ENCODE measurements at regions not wholly inside any gene's neighbourhood (a gene's known extent, or its start where the extent isn't known, plus 50 kb on each side); places are given as distances from the start of the nearest gene placed in this dataset.

DNA sequence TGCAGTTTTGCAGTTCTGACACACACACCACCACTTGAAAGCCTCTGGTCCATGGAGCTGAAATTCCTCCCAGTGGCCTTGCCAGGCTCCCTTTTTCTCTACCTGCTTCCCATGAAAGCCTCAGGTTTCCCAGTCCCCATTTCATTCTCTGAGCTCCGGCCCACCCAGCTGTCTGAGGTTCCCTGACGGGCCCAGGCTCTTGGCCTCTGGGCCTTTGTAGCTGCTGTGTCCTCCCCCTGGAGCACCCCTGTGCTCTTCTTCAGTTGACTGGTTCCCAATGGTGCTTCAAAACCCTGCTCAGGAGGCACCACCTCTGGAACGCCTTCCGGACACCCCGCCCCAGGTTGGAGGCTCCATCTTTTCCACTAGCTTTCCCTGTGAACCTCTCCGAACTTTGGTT lies 155.9 kb upstream of the SHB start:
- no peak for DNase-seq

GRCh38 chr9:38216572-38216971 lies 147.5 kb upstream of the SHB start:
- DNase-seq: no peak

GRCh38 chr9:38215465-38215864 lies 146.4 kb upstream of the SHB start:
- no peak for DNase-seq

DNA sequence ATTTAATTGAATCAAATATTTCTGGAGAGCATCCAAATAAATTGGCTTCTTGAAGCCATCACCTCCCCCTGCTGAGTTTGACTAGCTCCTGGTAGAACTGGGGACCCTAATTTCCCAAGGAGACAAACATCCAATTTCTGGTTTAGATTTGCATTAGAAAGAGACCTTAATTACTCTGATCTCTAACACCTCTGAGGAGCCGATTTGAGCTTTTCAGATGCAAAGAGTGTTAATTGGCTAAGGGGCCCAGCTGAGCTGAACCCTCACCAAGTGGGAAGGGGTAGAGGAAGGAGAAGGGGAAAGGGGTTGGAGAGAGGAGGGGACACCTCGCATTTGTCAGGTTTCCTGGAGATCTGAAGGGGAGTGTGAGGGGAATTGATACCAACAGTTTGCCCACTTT lies 145.4 kb upstream of the SHB start:
- no peak for DNase-seq

DNA sequence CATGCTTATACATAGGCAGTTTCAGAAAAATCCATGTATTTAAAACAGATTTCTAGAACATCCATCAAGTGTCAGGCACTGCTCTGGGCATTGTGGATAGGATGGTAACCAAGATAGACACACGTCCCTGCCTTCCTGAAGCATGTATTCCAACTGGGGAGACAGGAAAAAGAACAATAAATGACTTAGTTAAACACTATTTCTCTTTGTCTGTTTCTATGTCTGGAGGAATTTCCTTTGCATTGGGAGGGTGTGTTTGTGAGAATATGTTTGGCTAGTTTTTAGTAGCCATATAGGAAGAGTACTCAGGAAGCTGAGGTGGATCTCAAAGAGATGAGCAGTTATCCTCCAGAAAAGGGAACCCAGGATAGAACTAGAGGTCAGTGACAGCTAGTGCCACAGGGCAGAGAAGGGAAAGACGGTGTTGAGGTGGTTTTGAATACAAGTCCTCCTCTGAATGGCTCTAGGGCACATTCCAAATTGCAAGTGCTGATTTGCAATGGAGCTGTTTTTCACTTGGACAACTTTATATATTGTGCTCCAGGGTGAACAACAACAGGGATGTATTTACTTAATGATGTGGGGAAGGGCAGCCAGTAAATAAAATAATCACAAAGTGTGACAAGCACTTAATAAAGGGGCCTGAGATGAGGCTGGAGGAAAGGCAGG lies 144.7 kb upstream of the SHB start:
- DNase-seq: no peak

- DNase-seq: no peak
Measured at GRCh38 chr9:38212016-38212415, 143.0 kb upstream of the SHB start.

DNA sequence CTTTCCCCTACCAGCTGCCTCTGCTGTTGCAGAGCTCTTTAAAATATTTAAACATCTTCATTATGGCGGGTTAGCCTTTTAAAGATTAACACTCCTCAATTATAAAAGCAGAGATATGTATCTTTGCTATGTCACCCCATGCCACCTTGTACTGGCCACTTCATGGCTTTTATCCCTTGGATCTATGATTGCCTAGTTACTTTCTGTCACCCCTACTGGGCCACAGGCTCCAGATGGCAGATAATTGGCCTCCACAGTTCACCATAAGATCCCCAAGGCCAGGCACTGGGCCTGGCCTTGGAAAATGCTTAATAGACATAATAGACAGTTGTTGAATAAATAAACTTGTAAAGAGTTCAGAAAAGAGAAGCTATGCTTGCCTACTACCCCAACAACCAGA lies 142.0 kb upstream of the SHB start:
- DNase-seq: no peak

DNA sequence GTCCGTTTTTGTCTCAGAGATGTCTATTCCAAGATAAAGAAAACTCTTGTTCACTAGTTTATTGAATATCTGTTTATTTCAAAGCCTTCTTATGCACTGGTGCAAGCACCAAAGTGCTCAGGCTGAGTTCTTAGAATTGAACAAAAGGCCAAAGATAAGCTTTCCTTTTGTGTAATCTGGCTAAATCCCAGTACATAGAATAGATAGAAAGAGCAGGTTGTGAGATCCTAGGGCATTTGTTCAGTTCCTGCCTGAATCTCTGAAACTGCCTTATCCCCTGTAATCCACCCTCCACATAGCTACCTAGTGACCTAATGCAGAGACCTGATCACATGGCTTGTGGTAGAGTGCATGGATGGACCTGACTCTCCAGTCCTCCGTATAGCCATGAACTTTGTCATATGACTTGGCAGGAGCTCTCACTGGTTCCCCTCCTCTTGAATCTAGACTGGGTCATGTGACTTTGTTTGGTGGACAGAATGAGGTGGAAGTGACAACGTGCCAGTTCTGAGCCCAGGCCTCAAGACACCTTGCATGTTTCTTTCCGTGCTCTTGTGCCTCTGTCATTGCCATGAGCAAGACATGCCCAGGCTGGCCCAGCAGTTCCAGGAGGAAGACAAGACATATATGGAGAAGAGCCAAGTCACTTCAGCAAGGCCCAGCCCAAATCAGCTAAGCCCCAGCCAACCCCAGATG lies 139.3 kb upstream of the SHB start:
- no peak for DNase-seq

DNA sequence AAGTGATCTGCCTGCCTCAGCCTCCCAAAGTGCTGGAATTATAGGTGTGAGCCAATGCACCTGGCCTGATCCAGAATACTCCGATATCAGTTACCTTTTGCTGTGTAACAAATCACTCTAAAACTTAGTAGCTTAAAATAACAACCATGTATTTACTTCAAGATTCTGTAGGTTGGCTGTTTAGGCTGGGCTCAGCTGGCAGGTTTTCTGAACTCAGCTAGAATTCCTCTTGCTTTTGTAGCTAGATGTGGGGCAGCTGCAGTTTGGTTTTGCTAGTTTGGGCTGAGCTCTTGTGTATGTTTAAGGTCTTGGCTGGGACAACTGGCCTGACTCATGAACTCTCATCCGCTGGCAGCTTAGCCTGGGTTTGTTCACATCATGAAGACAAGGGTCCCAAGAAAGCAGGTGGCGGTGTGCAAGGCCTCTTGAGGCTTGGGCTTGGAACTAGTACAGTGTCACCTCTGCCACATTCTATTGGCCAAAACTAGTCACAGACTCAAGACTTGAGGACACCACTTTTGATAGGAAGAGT lies 138.3 kb upstream of the SHB start:
- DNase-seq: no peak

DNA sequence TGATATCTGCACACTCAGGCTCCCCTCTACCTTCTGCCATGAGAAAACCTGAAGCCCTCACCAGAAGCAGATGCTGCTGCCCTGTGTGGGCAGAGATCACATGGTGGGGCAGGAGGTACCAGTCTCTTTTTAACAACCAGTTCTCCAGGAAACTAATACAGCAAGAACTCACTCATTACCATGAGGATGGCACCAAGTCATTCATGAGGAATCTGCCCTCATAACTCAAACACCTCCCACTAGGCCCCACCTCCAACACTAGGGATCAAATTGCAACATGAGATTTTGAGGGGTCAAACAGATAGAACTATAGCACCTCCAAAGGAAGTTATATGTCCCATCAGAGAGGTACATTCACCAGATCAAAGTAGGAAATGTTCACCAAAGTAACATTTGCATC lies 136.3 kb upstream of the SHB start:
- no peak for DNase-seq

DNA sequence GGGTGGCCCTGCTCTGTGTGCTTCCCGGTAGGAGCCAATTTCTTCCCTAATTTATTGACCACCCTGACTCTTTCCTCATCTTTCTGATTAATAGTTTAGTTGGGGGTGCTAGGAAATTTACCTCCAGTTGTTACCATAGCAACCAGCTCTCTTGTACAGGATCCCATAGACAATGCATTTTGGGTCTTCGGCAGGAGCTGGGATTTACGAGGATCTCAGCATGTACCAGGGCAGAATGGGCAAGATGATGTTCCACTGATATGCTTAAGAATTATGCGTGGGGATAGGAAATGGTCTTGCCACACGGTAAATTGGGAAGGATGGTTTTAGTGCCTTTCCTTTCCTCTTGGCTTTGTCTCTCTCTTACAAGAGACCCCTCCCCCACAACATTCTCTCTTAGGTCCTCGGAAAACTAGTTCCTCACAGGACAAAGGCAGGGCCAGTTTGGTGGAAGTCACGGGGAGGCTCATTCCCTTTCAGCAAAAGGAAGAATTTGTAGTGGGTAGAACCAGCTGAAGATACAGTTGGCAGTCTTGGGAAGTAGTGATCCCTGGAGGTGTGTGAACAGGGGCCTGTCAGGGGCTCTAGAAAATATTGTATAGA lies 133.4 kb upstream of the SHB start:
- DNase-seq: no peak

DNA sequence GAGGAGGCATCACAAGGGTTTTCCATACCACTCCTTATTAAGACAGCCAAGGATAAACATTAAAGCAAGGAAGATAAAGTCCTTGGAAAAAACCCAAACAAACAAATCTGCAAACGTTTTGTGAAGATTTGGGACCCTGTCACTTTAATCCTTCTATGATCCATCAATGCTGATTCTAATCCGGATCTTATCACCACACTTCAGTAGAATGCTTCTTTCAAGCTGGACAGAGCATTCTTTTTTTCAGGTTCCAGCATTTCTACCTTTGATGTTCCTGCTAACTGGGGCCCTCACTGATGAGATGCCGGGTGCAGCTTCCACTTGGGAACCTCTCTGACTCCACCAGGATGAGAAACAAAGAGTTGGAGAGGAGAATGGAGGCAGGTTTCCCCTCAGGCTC lies 132.8 kb upstream of the SHB start:
- DNase-seq: no peak

- no peak for DNase-seq
Measured at GRCh38 chr9:38200431-38200830, 131.4 kb upstream of the SHB start.

GRCh38 chr9:38198140-38198539 lies 129.1 kb upstream of the SHB start:
- DNase-seq: no peak

DNA sequence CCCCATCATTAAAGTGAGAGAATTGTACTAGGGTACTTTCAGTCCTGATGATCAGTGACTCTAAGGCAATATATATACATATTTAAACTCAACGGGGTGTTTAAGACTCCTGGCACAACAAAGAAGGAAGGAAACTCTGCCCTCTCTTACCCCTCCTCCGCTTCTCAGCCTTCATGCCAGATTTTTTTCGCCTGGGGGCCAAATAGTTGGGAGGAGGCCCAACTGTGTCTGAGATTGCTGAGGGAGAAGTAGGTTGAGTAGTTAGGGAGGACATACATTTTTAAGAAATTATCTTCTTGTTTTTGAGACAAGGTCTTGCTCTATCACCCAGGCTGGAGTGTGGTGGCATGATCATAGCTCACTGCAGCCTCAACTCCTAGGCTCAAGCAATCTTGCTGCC lies 127.7 kb upstream of the SHB start:
- DNase-seq: no peak

GRCh38 chr9:38195737-38196161 lies 126.7 kb upstream of the SHB start:
- no peak for DNase-seq

DNA sequence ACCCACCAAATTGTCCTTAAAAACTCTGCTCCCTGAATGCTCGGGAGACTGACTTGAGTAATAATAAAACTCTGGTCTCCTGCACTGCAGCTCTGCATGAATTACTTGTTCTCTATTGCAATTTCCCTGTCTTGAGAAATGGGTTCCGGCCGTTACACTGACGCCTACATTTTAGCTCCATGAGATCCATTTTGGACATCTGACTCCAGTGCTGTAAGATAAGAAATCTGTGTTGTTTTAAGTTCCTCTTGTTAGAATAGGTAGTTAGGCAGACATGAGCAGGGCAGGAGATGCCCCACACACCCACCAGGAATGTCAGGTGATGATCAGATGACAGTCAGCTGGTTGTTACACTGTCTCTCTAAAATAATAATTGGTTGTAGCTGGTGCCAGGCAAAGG lies 125.8 kb upstream of the SHB start:
- DNase-seq: no peak

DNA sequence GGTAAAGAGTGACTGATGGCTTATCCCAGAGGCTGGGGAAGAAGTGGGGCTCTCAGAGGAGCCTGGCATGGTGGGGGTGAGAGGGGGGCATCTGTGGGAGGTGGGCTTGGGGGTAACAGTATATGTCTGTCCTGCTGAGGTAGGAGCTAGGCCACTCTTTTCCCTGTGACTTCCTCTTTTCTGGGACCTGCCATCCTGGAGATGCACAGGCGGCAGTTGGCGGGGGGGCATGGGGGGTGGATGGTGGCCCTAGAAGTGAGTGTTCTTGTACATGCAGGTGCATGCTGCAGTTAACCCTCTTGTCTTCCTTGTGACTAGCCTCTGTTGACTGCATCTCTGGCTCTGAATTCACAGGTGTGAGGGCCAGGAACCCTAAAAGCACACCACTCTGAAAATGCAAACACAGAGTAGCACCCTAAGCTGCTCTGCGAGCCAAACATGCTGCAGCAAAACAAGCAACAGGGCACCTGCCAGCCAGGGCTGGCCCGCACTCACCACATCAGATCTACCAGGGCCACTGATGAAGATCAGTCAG lies 123.8 kb upstream of the SHB start:
- DNase-seq: no peak

DNA sequence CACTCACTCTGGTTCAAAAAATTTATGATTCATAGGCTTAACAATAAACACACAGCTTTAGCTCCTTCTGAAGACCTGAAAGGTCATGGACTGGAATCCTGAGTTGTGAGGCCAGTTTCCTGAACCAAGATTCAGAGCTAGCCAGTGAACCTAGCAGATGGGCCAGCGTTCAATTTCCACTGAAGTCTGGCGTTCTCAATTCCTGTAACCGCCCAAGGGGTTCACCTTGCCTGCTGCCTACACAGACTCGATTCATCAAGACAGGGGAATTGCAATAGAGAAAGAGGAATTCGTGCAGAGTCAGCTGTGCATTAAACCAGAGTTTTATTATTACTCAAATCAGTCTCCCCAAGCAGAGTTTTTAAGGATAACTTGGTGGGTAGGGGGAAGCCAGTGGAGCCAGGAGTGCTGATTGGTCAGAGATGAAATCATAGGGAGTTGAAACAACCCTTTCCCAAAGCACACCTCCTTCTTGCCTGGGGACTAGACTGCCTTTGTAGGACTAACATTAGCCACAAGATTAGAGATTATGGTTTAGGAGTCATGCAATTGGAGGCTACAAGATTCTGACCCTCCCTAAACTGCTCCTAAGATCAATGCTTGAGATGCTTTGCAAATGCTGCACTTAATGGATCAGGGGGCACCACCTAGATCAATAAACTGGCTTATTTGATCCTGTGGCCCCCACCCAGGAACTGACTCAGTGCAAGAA lies 117.5 kb upstream of the SHB start:
- no peak for DNase-seq

DNA sequence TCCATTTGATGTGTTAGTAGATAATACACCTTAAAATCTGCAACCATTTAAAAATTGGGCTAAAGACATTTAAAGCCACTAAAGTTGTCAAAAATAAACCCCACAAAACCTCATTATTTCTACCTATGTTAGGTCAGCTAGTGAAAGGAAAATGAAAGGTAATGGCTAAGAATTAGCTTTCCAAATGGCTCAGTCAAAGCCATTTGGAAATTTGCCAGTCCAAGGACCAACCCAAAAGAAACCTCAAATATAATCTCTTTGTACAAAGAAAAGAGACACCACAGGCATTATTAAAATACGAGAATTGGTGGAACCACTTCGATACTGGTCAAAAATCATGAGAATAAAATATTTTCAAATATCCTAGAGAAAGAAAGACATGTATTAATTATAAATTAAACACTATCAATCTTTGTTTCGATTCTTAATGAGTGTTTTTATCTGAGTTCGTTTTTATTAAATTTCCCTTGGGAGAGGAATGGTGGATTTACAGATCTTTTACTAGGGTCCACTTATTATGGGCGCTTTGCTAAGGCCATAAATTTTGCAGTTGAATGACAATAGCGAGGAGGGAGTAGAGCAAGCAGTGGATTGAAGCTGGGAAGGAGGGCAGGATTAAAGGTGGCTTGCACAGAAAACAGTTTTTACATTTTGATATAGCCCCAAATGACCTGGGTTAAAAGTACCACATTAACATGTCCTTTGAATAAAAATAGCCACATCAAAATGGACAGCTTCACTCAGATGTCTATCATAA lies 116.8 kb upstream of the SHB start:
- no peak for DNase-seq

GRCh38 chr9:38183994-38184568 lies 115.1 kb upstream of the SHB start:
- DNase-seq: no peak

DNA sequence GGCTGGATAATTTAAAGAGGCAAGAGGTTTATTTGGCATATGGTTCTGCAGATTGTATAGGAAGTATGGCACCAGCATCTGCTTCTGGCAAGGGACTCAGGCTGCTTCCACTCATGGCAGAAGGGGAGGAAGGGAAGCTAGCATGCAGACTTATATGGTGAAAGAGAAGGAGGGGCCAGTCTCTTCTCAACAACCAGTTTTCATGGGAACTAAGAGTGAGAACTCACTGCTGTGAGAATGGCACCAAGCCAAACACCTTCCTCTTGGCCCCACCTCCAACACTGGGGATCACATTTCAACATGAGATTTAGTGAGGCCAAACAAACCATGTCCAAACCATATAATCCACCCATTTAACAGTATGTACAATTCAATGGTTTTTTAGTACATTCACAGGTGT lies 113.3 kb upstream of the SHB start:
- no peak for DNase-seq
